ENCODE measurements at regions not wholly inside any gene's neighbourhood (a gene's known extent, or its start where the extent isn't known, plus 50 kb on each side); places are given as distances from the start of the nearest gene placed in this dataset.

DNA sequence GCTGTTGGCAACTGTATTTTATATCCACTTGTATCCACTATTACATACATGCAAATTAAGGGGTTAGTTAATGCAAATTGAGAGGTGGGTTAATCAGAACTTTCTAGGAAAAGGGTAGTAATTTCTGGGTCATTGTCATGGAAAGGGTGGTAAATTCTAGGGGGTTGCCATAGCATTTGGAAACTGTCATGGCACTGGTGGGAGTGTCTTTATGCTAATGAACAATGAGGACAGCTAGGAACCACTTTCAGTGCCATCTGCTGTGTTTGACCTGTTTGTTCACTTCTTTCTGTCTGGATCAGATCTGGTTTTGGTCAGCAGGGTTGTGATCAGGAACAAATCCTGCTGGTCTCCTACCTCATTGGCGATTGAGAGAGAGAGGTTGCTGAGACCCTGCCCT is 283.3 kb upstream of the PRKCQ start:
- DNase-seq (ENCODE audit: low read depth, low spot score): no peak
- ChIA-PET POLR2A (no interaction called here), CTCF (no interaction called here)
- no TSS peak for BruUV-seq (replicated peaks)
- Histone ChIP-seq H3K9ac (replicated peaks; ENCODE audit: extremely low read depth, insufficient read depth, low read length) (no peak overlapping the region), H3K27me3 (ENCODE audit: control insufficient read depth in 2 of 2, insufficient read depth in 2 of 2, low read length in 2 of 2) (no peaks in the 10 kb centered on the region), H3K4me2 (ENCODE audit: insufficient read depth, low read length) (no peak overlapping the region), H3K9me1 (replicated peaks; ENCODE audit: control insufficient read depth, extremely low read depth, insufficient read depth, low read length) (no peaks in the 10 kb centered on the region), H3K79me2 (ENCODE audit: control insufficient read depth, insufficient read depth, low read length) (no peaks in the 10 kb centered on the region), H3K4me1 (ENCODE audit: control insufficient read depth, extremely low read depth, insufficient read depth, low read length) (no peaks in the 10 kb centered on the region), H3K27ac (ENCODE audit: insufficient read depth, low read depth, low read length) (no peak overlapping the region), H3K36me3 (ENCODE audit: control insufficient read depth in 2 of 2, extremely low read depth in 1 of 2, insufficient read depth in 2 of 2, low read length in 2 of 2) (no peaks in the 10 kb centered on the region), H3K9me3 (replicated peaks; ENCODE audit: control insufficient read depth, insufficient read depth, low read length) (no peaks in the 10 kb centered on the region), H4K20me1 (replicated peaks; ENCODE audit: control insufficient read depth, extremely low read depth, insufficient read depth, low read length) (no peaks in the 10 kb centered on the region), H3K4me3 (replicated peaks in 1 of 3; ENCODE audit: insufficient read depth in 1 of 3, low read depth in 1 of 3, low read length in 3 of 3) (no peak overlapping the region), H2AFZ (ENCODE audit: low read depth, low read length) (no peak overlapping the region)
- FAIRE-seq: no peak
- dilution Hi-C loops (cut with MboI; ENCODE audit: extremely low pct_ligation_motif_present, low sequenced_read_pairs) (no loop called here), intact Hi-C loops (cut with micrococcal nuclease) (no loop called here)
- TF ChIP-seq, protein P1, sequence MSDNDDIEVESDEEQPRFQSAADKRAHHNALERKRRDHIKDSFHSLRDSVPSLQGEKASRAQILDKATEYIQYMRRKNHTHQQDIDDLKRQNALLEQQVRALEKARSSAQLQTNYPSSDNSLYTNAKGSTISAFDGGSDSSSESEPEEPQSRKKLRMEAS (IDR thresholded peaks at IDR 0.05; ENCODE audit: insufficient read depth, insufficient read length): no peak
- TF ChIP-seq JUN (IDR thresholded peaks at IDR 0.05; ENCODE audit: borderline replicate concordance, insufficient read depth, insufficient read length, low read depth): no peak
- TF ChIP-seq, protein P2, sequence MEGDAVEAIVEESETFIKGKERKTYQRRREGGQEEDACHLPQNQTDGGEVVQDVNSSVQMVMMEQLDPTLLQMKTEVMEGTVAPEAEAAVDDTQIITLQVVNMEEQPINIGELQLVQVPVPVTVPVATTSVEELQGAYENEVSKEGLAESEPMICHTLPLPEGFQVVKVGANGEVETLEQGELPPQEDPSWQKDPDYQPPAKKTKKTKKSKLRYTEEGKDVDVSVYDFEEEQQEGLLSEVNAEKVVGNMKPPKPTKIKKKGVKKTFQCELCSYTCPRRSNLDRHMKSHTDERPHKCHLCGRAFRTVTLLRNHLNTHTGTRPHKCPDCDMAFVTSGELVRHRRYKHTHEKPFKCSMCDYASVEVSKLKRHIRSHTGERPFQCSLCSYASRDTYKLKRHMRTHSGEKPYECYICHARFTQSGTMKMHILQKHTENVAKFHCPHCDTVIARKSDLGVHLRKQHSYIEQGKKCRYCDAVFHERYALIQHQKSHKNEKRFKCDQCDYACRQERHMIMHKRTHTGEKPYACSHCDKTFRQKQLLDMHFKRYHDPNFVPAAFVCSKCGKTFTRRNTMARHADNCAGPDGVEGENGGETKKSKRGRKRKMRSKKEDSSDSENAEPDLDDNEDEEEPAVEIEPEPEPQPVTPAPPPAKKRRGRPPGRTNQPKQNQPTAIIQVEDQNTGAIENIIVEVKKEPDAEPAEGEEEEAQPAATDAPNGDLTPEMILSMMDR (IDR thresholded peaks at IDR 0.05; ENCODE audit: extremely low read depth in 1 of 2, insufficient read depth in 1 of 2, low read depth in 1 of 2, low read length in 2 of 2): no peak
- TF ChIP-seq FOS (IDR thresholded peaks at IDR 0.05; ENCODE audit: borderline replicate concordance, insufficient read depth, low read length): no peak
- TF ChIP-seq POLR2A (IDR thresholded peaks at IDR 0.05; ENCODE audit: low read depth, low read length): no peak
- TF ChIP-seq EZH2 (IDR thresholded peaks at IDR 0.05; ENCODE audit: borderline replicate concordance, low read depth, low read length, severe bottlenecking): no peak
- TF ChIP-seq MYC (IDR thresholded peaks at IDR 0.05; ENCODE audit: low read depth, low read length): no peak
- TF ChIP-seq POLR2AphosphoS5 (IDR thresholded peaks at IDR 0.05; ENCODE audit: insufficient read depth, low read depth, low read length): no peak
- TF ChIP-seq GATA2 (IDR thresholded peaks at IDR 0.05; ENCODE audit: insufficient read depth, insufficient read length, low read depth, low read length): no peak
